Esophagus muscularis mucosa (tissue), 3 donors: ENCODE measurements at regions not wholly inside any gene's neighbourhood (a gene's known extent, or its start where the extent isn't known, plus 50 kb on each side); places are given as distances from the start of the nearest gene placed in this dataset.

Experiments used
- CTCF ChIP-seq, 3 experiments: fragments of 200-600 bp in 2 of 3; fragments of 450-650 bp in 1 of 3; sonication (generic) in 2 of 3; IDR thresholded peaks; one replicate each; pipeline ENCODE4 v1.5.1; 2017 to 2019; ENCODE audit warnings: antibody characterized with exemption in 3 of 3, mild to moderate bottlenecking in 2 of 3, moderate library complexity in 1 of 3
- POLR2A ChIP-seq: fragments of 450-650 bp; IDR thresholded peaks from one replicate; pipeline ENCODE4 v1.6.1; 2017; ENCODE audit warnings: antibody characterized with exemption, moderate library complexity, mild to moderate bottlenecking, low read depth

GRCh38 chr5:58182287-58182841 is 277.5 kb downstream of the PLK2 start:
- TF ChIP-seq POLR2A (no peak), CTCF (IDR thresholded peaks at IDR 0.05) (no peak)
